ENCODE measurements at regions not wholly inside any gene's neighbourhood (a gene's known extent, or its start where the extent isn't known, plus 50 kb on each side); places are given as distances from the start of the nearest gene placed in this dataset.

GRCh38 chr5:3258050-3258449 is 337.6 kb upstream of the IRX1 start:
- H3K4me3 ChIP-seq, result no peak overlapping the region
- TF ChIP-seq EHF (CRISPR knock-in tag; IDR thresholded peaks at IDR 0.05), result no peak
- no peak for TF ChIP-seq EP300 (IDR thresholded peaks at IDR 0.05)
- TF ChIP-seq MAX (IDR thresholded peaks at IDR 0.05), result no peak
- TF ChIP-seq FOXS1 (CRISPR knock-in tag; IDR thresholded peaks at IDR 0.05), result no peak
- TF ChIP-seq POLR2AphosphoS2 (conservative IDR thresholded peaks at IDR 0.05; ENCODE audit: low read length), result no peak
- TF ChIP-seq PHF8 (IDR thresholded peaks at IDR 0.05; ENCODE audit: borderline replicate concordance, low read depth), result no peak
- no peak for TF ChIP-seq CHD4 (IDR thresholded peaks at IDR 0.05; ENCODE audit: borderline replicate concordance)
- TF ChIP-seq FOSB (CRISPR knock-in tag; IDR thresholded peaks at IDR 0.05), result no peak
- no peak for TF ChIP-seq CBX2 (IDR thresholded peaks at IDR 0.05; ENCODE audit: borderline replicate concordance, low read depth)
- TF ChIP-seq, protein P1, sequence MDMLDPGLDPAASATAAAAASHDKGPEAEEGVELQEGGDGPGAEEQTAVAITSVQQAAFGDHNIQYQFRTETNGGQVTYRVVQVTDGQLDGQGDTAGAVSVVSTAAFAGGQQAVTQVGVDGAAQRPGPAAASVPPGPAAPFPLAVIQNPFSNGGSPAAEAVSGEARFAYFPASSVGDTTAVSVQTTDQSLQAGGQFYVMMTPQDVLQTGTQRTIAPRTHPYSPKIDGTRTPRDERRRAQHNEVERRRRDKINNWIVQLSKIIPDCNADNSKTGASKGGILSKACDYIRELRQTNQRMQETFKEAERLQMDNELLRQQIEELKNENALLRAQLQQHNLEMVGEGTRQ (IDR thresholded peaks at IDR 0.05), result no peak
- no peak for TF ChIP-seq EHMT2 (IDR thresholded peaks at IDR 0.05; ENCODE audit: low read depth)
- no peak for TF ChIP-seq KDM1A (IDR thresholded peaks at IDR 0.05; ENCODE audit: low read depth)
- TF ChIP-seq SMC3 (IDR thresholded peaks at IDR 0.05), result no peak
- TF ChIP-seq JUNB (IDR thresholded peaks at IDR 0.05), result no peak
- no peak for TF ChIP-seq MAZ (IDR thresholded peaks at IDR 0.05; ENCODE audit: borderline replicate concordance, low read depth, low read length)
- no peak for TF ChIP-seq RCOR1 (IDR thresholded peaks at IDR 0.05; ENCODE audit: low read depth, low read length)
- no peak for TF ChIP-seq SREBF2 (IDR thresholded peaks at IDR 0.05)
- TF ChIP-seq E2F6 (IDR thresholded peaks at IDR 0.05; ENCODE audit: borderline replicate concordance, low read depth), result no peak
- no peaks in the 10 kb centered on the region for H3K4me1 ChIP-seq
- DNase-seq (ENCODE audit: low read depth in 1 of 2, low spot score in 1 of 2) (no peak), ATAC-seq (no peak), FAIRE-seq (no peak)
- ChIA-PET CTCF (no interaction called here), POLR2A (no interaction called here)
- H3K4me2 ChIP-seq, result no peak overlapping the region
- H3K9me3 ChIP-seq, result no peaks in the 10 kb centered on the region
- no peak overlapping the region for H3K27ac ChIP-seq
- 12% methylated on average over 9 of the region's 9 CpGs for WGBS (ENCODE audit: missing lambda C conversion rate)

- FAIRE-seq, result no peak
These were observed 343.4 kb upstream of the IRX1 start for GRCh38 chr5:3252235-3252634.

GRCh38 chr5:3251784-3252183 is 343.8 kb upstream of the IRX1 start:
- DNase-seq (ENCODE audit: low read depth in 1 of 2, low spot score in 1 of 2), result no peak
- no peak for FAIRE-seq
- no peak for ATAC-seq
- Histone ChIP-seq H3K4me3 (no peak overlapping the region), H3K9me3 (no peaks in the 10 kb centered on the region), H3K4me2 (no peak overlapping the region), H3K27ac (no peak overlapping the region), H3K4me1 (no peaks in the 10 kb centered on the region)
- POLR2A ChIA-PET, result no interaction called here
- whole genome bisulfite sequencing (ENCODE audit: missing lambda C conversion rate), result 4% methylated on average over 4 of the region's 5 CpGs
- CTCF ChIA-PET, result no interaction called here
- TF ChIP-seq NPAS2 (CRISPR knock-in tag; IDR thresholded peaks at IDR 0.05; ENCODE audit: borderline replicate concordance) (no peak), MAZ (IDR thresholded peaks at IDR 0.05; ENCODE audit: borderline replicate concordance, low read depth, low read length) (no peak), RFX5 (IDR thresholded peaks at IDR 0.05) (no peak), POLR2A (IDR thresholded peaks at IDR 0.05; ENCODE audit: low read length) (no peak), TP53 (CRISPR knock-in tag; IDR thresholded peaks at IDR 0.05) (no peak), MAFK (IDR thresholded peaks at IDR 0.05; ENCODE audit: partially characterized antibody) (no peak), NR3C1 (IDR thresholded peaks at IDR 0.05) (no peak), CBX2 (IDR thresholded peaks at IDR 0.05; ENCODE audit: borderline replicate concordance, low read depth) (no peak), KDM5A (IDR thresholded peaks at IDR 0.05) (no peak), RARB (CRISPR knock-in tag; IDR thresholded peaks at IDR 0.05) (no peak), EHMT2 (IDR thresholded peaks at IDR 0.05; ENCODE audit: low read depth) (no peak)
- TF ChIP-seq, protein P2, sequence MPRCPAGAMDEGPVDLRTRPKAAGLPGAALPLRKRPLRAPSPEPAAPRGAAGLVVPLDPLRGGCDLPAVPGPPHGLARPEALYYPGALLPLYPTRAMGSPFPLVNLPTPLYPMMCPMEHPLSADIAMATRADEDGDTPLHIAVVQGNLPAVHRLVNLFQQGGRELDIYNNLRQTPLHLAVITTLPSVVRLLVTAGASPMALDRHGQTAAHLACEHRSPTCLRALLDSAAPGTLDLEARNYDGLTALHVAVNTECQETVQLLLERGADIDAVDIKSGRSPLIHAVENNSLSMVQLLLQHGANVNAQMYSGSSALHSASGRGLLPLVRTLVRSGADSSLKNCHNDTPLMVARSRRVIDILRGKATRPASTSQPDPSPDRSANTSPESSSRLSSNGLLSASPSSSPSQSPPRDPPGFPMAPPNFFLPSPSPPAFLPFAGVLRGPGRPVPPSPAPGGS (IDR thresholded peaks at IDR 0.05), result no peak

More at GRCh38 chr5:3252235-3252634, 343.4 kb upstream of the IRX1 start:
- DNase-seq (ENCODE audit: low read depth in 1 of 2, low spot score in 1 of 2), result no peak
- TF ChIP-seq NR3C1 (IDR thresholded peaks at IDR 0.05) (no peak), POLR2A (IDR thresholded peaks at IDR 0.05; ENCODE audit: low read length) (no peak), EHMT2 (IDR thresholded peaks at IDR 0.05; ENCODE audit: low read depth) (no peak), CEBPB (IDR thresholded peaks at IDR 0.05) (no peak), GATA3 (IDR thresholded peaks at IDR 0.05; ENCODE audit: borderline replicate concordance) (no peak), TFCP2L1 (CRISPR knock-in tag; IDR thresholded peaks at IDR 0.05) (no peak), MYC (IDR thresholded peaks at IDR 0.05; ENCODE audit: borderline replicate concordance, low read length) (no peak), CHD2 (IDR thresholded peaks at IDR 0.05; ENCODE audit: low read length, partially characterized antibody) (no peak)
- TF ChIP-seq, protein P3, sequence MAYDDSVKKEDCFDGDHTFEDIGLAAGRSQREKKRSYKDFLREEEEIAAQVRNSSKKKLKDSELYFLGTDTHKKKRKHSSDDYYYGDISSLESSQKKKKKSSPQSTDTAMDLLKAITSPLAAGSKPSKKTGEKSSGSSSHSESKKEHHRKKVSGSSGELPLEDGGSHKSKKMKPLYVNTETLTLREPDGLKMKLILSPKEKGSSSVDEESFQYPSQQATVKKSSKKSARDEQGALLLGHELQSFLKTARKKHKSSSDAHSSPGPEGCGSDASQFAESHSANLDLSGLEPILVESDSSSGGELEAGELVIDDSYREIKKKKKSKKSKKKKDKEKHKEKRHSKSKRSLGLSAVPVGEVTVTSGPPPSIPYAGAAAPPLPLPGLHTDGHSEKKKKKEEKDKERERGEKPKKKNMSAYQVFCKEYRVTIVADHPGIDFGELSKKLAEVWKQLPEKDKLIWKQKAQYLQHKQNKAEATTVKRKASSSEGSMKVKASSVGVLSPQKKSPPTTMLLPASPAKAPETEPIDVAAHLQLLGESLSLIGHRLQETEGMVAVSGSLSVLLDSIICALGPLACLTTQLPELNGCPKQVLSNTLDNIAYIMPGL (CRISPR knock-in tag; IDR thresholded peaks at IDR 0.05; ENCODE audit: borderline replicate concordance), result no peak
- POLR2A ChIA-PET, result no interaction called here
- Histone ChIP-seq H3K9me3 (no peaks in the 10 kb centered on the region), H3K4me3 (no peak overlapping the region), H3K4me2 (no peak overlapping the region), H3K4me1 (no peaks in the 10 kb centered on the region), H3K27ac (no peak overlapping the region)
- CTCF ChIA-PET, result no interaction called here
- ATAC-seq, result no peak
- 8% methylated on average over 1 of the region's 1 CpG for WGBS (ENCODE audit: missing lambda C conversion rate)

All from A549 (cell line).